WTC11 (cell line): ENCODE measurements at regions not wholly inside any gene's neighbourhood (a gene's known extent, or its start where the extent isn't known, plus 50 kb on each side); places are given as distances from the start of the nearest gene placed in this dataset.

ENCODE experiments used
- ATAC-seq: fragments of 200-7000 bp; cut with Tn5 transposase; 2 replicates; pipeline ENCODE4 v1.10.0; 2021; ENCODE audit warnings: mild to moderate bottlenecking, moderate library complexity
- CTCF ChIA-PET: fragments of 300-600 bp; sonication (Branson Sonifier 250); formaldehyde crosslinking; loops from one replicate; lab custom pipeline; 2021; ENCODE audit warnings: antibody characterized with exemption; lab: Charles Lee
- POLR2A ChIA-PET: fragments of 350-600 bp; sonication (Branson Sonifier 250); formaldehyde crosslinking; loops from one replicate; lab custom pipeline; 2021; ENCODE audit warnings: antibody characterized with exemption; lab: Charles Lee
- DNase-seq: peaks from one replicate; pipeline ENCODE4 v3.0.0; 2021; ENCODE audit warnings: low spot score
- H3K27ac Mint-ChIP-seq: 2 replicates; pipeline ENCODE4 v1.8.0; 2021; ENCODE audit warnings: mixed read lengths
- H3K27me3 Mint-ChIP-seq: 2 replicates; pipeline ENCODE4 v1.8.0; 2021; ENCODE audit warnings: low read depth, mild to moderate bottlenecking, moderate library complexity, mixed read lengths
- H3K36me3 Mint-ChIP-seq: 2 replicates; pipeline ENCODE4 v1.8.0; 2021; ENCODE audit warnings: mixed read lengths
- H3K4me1 Mint-ChIP-seq: 2 replicates; pipeline ENCODE4 v1.8.0; 2022; ENCODE audit warnings: mixed read lengths
- H3K4me3 Mint-ChIP-seq: 2 replicates; pipeline ENCODE4 v1.8.0; 2021; ENCODE audit warnings: mild to moderate bottlenecking, moderate library complexity, mixed read lengths
- H3K9me3 Mint-ChIP-seq: 2 replicates; pipeline ENCODE4 v1.8.0; 2021; ENCODE audit warnings: mixed read lengths
- CREB1 ChIP-seq: sonication (generic); formaldehyde crosslinking; IDR thresholded peaks from 2 replicates; pipeline ENCODE4 v1.8.0; 2023; ENCODE audit warnings: mild to moderate bottlenecking, missing genetic modification reagents
- ELF4 ChIP-seq: sonication (generic); formaldehyde crosslinking; IDR thresholded peaks from 2 replicates; pipeline ENCODE4 v1.8.1; 2022; ENCODE audit warnings: low read depth, mild to moderate bottlenecking, moderate library complexity, missing genetic modification reagents
- OVOL2 ChIP-seq: fragments of 250-450 bp; sonication (Bioruptor Pico); IDR thresholded peaks from 2 replicates; pipeline ENCODE4 v1.9.0; 2021; ENCODE audit warnings: mild to moderate bottlenecking, borderline replicate concordance
- RELA ChIP-seq: sonication (generic); formaldehyde crosslinking; IDR thresholded peaks from 2 replicates; pipeline ENCODE4 v1.8.1; 2022; ENCODE audit warnings: missing genetic modification reagents, mild to moderate bottlenecking, borderline replicate concordance
- RORB ChIP-seq: fragments of 250-450 bp; sonication (Bioruptor Pico); IDR thresholded peaks from 2 replicates; pipeline ENCODE4 v1.9.0; 2021; ENCODE audit warnings: mild to moderate bottlenecking
- SOX15 ChIP-seq: fragments of 250-450 bp; sonication (Bioruptor Pico); IDR thresholded peaks from 2 replicates; pipeline ENCODE4 v1.9.0; 2021; ENCODE audit warnings: mild to moderate bottlenecking
- SP1 ChIP-seq: sonication (generic); formaldehyde crosslinking; conservative IDR thresholded peaks from 2 replicates; pipeline ENCODE4 v1.8.1; 2022; ENCODE audit warnings: missing genetic modification reagents
- ZNF423 ChIP-seq: fragments of 250-450 bp; sonication (Bioruptor Pico); IDR thresholded peaks from 2 replicates; pipeline ENCODE4 v2.1.2; 2022; ENCODE audit warnings: mild to moderate bottlenecking, moderate library complexity
- TF ChIP-seq, protein P1 (sequence below): sonication (generic); formaldehyde crosslinking; IDR thresholded peaks from 2 replicates; pipeline ENCODE4 v1.8.1; 2023; ENCODE audit warnings: mild to moderate bottlenecking, missing genetic modification reagents, moderate library complexity
- TF ChIP-seq, protein P2 (sequence below): sonication (generic); formaldehyde crosslinking; IDR thresholded peaks from 2 replicates; pipeline ENCODE4 v1.8.0; 2022; ENCODE audit warnings: mild to moderate bottlenecking, missing genetic modification reagents
- TF ChIP-seq, protein P3 (sequence below): sonication (generic); formaldehyde crosslinking; IDR thresholded peaks from 2 replicates; pipeline ENCODE4 v1.8.0; 2023; ENCODE audit warnings: mild to moderate bottlenecking, missing genetic modification reagents
- TF ChIP-seq, protein P4 (sequence below): fragments of 250-450 bp; sonication (Bioruptor Pico); IDR thresholded peaks from 2 replicates; pipeline ENCODE4 v1.9.0; 2021; ENCODE audit warnings: moderate library complexity, mild to moderate bottlenecking, inconsistent platforms, borderline replicate concordance
- TF ChIP-seq, protein P5 (sequence below): sonication (generic); formaldehyde crosslinking; IDR thresholded peaks from 2 replicates; pipeline ENCODE4 v1.8.1; 2022; ENCODE audit warnings: low read depth, mild to moderate bottlenecking, moderate library complexity, missing genetic modification reagents, borderline replicate concordance
- TF ChIP-seq, protein P6 (sequence below): sonication (generic); formaldehyde crosslinking; IDR thresholded peaks from 2 replicates; pipeline ENCODE4 v1.8.0; 2023; ENCODE audit warnings: missing genetic modification reagents
- TF ChIP-seq, protein P7 (sequence below): sonication (generic); formaldehyde crosslinking; IDR thresholded peaks from 2 replicates; pipeline ENCODE4 v1.8.0; 2022; ENCODE audit warnings: missing genetic modification reagents

DNA sequence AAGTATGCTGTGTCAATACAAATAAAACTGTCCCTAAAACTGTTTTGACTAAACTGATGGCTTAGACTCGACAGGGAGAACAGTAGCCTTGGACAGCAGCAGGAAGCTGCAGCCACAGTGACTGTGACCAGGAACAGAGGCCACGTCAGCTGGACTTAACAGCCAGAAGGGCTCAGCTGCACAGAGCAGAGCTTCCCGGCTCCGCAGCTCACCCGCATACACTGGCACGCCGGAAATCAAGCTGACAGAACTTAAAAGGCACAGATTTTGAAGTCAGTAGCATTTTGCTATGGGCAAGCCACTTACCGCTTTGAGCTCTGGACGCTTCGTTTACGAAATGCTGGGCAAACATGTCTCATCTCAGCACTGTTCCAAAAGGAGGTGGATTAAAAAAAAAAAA, 769.7 kb upstream of the AUTS2 start:
- CTCF ChIA-PET: interaction anchor here (0.7 kb wide), 1 partner anchor 23 kb away, joined by 6 read pairs; no protein-coding TSS in a partner anchor
- DNase-seq: no peak
- peaks cover 54% of the 10 kb centered on the region for H3K9me3 Mint-ChIP-seq
- no peaks in the 10 kb centered on the region for H3K4me1 Mint-ChIP-seq
- no peak overlapping the region for H3K27ac Mint-ChIP-seq
- H3K27me3 Mint-ChIP-seq: peaks cover 3% of the 10 kb centered on the region
- ATAC-seq: no peak
- H3K4me3 Mint-ChIP-seq: no peak overlapping the region
- no peak for TF ChIP-seq SP1 (CRISPR knock-in tag)
- TF ChIP-seq ZNF423 (CRISPR knock-in tag): no peak
- no peak for TF ChIP-seq RELA (CRISPR knock-in tag)
- no peak for TF ChIP-seq OVOL2 (CRISPR knock-in tag)
- TF ChIP-seq, protein P1, sequence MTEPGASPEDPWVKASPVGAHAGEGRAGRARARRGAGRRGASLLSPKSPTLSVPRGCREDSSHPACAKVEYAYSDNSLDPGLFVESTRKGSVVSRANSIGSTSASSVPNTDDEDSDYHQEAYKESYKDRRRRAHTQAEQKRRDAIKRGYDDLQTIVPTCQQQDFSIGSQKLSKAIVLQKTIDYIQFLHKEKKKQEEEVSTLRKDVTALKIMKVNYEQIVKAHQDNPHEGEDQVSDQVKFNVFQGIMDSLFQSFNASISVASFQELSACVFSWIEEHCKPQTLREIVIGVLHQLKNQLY (CRISPR knock-in tag): no peak
- no peak for TF ChIP-seq RORB (CRISPR knock-in tag)
- no peak for TF ChIP-seq ELF4 (CRISPR knock-in tag)
- TF ChIP-seq, protein P2, sequence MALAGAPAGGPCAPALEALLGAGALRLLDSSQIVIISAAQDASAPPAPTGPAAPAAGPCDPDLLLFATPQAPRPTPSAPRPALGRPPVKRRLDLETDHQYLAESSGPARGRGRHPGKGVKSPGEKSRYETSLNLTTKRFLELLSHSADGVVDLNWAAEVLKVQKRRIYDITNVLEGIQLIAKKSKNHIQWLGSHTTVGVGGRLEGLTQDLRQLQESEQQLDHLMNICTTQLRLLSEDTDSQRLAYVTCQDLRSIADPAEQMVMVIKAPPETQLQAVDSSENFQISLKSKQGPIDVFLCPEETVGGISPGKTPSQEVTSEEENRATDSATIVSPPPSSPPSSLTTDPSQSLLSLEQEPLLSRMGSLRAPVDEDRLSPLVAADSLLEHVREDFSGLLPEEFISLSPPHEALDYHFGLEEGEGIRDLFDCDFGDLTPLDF (CRISPR knock-in tag): no peak
- TF ChIP-seq, protein P3, sequence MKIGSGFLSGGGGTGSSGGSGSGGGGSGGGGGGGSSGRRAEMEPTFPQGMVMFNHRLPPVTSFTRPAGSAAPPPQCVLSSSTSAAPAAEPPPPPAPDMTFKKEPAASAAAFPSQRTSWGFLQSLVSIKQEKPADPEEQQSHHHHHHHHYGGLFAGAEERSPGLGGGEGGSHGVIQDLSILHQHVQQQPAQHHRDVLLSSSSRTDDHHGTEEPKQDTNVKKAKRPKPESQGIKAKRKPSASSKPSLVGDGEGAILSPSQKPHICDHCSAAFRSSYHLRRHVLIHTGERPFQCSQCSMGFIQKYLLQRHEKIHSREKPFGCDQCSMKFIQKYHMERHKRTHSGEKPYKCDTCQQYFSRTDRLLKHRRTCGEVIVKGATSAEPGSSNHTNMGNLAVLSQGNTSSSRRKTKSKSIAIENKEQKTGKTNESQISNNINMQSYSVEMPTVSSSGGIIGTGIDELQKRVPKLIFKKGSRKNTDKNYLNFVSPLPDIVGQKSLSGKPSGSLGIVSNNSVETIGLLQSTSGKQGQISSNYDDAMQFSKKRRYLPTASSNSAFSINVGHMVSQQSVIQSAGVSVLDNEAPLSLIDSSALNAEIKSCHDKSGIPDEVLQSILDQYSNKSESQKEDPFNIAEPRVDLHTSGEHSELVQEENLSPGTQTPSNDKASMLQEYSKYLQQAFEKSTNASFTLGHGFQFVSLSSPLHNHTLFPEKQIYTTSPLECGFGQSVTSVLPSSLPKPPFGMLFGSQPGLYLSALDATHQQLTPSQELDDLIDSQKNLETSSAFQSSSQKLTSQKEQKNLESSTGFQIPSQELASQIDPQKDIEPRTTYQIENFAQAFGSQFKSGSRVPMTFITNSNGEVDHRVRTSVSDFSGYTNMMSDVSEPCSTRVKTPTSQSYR (CRISPR knock-in tag): no peak
- no peak for TF ChIP-seq SOX15
- TF ChIP-seq, protein P4, sequence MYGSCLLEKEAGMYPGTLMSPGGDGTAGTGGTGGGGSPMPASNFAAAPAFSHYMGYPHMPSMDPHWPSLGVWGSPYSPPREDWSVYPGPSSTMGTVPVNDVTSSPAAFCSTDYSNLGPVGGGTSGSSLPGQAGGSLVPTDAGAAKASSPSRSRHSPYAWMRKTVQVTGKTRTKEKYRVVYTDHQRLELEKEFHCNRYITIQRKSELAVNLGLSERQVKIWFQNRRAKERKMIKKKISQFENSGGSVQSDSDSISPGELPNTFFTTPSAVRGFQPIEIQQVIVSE (CRISPR knock-in tag): no peak
- TF ChIP-seq CREB1 (CRISPR knock-in tag): no peak
- TF ChIP-seq, protein P5, sequence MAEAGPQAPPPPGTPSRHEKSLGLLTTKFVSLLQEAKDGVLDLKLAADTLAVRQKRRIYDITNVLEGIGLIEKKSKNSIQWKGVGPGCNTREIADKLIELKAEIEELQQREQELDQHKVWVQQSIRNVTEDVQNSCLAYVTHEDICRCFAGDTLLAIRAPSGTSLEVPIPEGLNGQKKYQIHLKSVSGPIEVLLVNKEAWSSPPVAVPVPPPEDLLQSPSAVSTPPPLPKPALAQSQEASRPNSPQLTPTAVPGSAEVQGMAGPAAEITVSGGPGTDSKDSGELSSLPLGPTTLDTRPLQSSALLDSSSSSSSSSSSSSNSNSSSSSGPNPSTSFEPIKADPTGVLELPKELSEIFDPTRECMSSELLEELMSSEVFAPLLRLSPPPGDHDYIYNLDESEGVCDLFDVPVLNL (CRISPR knock-in tag): no peak
- TF ChIP-seq, protein P6, sequence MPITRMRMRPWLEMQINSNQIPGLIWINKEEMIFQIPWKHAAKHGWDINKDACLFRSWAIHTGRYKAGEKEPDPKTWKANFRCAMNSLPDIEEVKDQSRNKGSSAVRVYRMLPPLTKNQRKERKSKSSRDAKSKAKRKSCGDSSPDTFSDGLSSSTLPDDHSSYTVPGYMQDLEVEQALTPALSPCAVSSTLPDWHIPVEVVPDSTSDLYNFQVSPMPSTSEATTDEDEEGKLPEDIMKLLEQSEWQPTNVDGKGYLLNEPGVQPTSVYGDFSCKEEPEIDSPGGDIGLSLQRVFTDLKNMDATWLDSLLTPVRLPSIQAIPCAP (CRISPR knock-in tag): no peak
- TF ChIP-seq, protein P7, sequence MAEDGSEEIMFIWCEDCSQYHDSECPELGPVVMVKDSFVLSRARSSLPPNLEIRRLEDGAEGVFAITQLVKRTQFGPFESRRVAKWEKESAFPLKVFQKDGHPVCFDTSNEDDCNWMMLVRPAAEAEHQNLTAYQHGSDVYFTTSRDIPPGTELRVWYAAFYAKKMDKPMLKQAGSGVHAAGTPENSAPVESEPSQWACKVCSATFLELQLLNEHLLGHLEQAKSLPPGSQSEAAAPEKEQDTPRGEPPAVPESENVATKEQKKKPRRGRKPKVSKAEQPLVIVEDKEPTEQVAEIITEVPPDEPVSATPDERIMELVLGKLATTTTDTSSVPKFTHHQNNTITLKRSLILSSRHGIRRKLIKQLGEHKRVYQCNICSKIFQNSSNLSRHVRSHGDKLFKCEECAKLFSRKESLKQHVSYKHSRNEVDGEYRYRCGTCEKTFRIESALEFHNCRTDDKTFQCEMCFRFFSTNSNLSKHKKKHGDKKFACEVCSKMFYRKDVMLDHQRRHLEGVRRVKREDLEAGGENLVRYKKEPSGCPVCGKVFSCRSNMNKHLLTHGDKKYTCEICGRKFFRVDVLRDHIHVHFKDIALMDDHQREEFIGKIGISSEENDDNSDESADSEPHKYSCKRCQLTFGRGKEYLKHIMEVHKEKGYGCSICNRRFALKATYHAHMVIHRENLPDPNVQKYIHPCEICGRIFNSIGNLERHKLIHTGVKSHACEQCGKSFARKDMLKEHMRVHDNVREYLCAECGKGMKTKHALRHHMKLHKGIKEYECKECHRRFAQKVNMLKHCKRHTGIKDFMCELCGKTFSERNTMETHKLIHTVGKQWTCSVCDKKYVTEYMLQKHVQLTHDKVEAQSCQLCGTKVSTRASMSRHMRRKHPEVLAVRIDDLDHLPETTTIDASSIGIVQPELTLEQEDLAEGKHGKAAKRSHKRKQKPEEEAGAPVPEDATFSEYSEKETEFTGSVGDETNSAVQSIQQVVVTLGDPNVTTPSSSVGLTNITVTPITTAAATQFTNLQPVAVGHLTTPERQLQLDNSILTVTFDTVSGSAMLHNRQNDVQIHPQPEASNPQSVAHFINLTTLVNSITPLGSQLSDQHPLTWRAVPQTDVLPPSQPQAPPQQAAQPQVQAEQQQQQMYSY (CRISPR knock-in tag): no peak
- TF ChIP-seq, all 79 proteins: peak for 0
- POLR2A ChIA-PET: no interaction called here
- peaks cover 27% of the 10 kb centered on the region for H3K36me3 Mint-ChIP-seq
